ENCODE measurements at regions not wholly inside any gene's neighbourhood (a gene's known extent, or its start where the extent isn't known, plus 50 kb on each side); places are given as distances from the start of the nearest gene placed in this dataset.

DNA sequence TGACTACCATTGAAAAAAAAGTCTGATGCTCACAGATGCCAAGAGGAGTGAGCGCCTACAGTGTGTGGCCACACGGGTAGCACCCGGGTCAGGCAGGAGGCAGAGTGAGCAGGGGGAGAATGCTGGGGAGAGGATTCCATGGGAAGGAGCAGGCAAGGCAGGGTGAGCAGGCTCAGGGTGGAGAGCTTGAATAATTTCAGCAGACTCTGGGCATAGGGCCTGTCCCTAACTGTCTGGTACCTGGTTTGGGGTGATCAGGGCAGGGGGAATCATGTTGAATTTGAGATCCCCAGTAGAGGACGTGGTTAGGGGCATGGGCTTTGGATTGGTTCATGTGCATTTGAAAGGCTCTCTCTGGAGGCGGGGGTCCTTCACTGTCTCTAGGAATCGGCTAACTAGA is 51.2 kb upstream of the TLR3 start:
- TF ChIP-seq ZNF639 (tag by site-specific recombination; IDR thresholded peaks at IDR 0.05) = no peak
- no peak for TF ChIP-seq CTCF (tag by site-specific recombination; IDR thresholded peaks at IDR 0.05)
- no peak for TF ChIP-seq ZNF274 (IDR thresholded peaks at IDR 0.05; ENCODE audit: low read length)
- TF ChIP-seq ZNF274 (tag by site-specific recombination; IDR thresholded peaks at IDR 0.05; ENCODE audit: borderline replicate concordance) = no peak
- TF ChIP-seq, protein P1, sequence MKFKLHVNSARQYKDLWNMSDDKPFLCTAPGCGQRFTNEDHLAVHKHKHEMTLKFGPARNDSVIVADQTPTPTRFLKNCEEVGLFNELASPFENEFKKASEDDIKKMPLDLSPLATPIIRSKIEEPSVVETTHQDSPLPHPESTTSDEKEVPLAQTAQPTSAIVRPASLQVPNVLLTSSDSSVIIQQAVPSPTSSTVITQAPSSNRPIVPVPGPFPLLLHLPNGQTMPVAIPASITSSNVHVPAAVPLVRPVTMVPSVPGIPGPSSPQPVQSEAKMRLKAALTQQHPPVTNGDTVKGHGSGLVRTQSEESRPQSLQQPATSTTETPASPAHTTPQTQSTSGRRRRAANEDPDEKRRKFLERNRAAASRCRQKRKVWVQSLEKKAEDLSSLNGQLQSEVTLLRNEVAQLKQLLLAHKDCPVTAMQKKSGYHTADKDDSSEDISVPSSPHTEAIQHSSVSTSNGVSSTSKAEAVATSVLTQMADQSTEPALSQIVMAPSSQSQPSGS (tag by site-specific recombination; IDR thresholded peaks at IDR 0.05; ENCODE audit: low read depth) = no peak
- no peak for TF ChIP-seq ZNF510 (tag by site-specific recombination; IDR thresholded peaks at IDR 0.05; ENCODE audit: insufficient replicate concordance)
- TF ChIP-seq ZNF530 (tag by site-specific recombination; IDR thresholded peaks at IDR 0.05; ENCODE audit: low read depth) = no peak
- TF ChIP-seq YY1 (tag by site-specific recombination; IDR thresholded peaks at IDR 0.05) = no peak
- TF ChIP-seq, protein P2, sequence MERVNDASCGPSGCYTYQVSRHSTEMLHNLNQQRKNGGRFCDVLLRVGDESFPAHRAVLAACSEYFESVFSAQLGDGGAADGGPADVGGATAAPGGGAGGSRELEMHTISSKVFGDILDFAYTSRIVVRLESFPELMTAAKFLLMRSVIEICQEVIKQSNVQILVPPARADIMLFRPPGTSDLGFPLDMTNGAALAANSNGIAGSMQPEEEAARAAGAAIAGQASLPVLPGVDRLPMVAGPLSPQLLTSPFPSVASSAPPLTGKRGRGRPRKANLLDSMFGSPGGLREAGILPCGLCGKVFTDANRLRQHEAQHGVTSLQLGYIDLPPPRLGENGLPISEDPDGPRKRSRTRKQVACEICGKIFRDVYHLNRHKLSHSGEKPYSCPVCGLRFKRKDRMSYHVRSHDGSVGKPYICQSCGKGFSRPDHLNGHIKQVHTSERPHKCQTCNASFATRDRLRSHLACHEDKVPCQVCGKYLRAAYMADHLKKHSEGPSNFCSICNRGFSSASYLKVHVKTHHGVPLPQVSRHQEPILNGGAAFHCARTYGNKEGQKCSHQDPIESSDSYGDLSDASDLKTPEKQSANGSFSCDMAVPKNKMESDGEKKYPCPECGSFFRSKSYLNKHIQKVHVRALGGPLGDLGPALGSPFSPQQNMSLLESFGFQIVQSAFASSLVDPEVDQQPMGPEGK (tag by site-specific recombination; IDR thresholded peaks at IDR 0.05) = no peak
- no peak for TF ChIP-seq ZSCAN30 (tag by site-specific recombination; IDR thresholded peaks at IDR 0.05)
- no peak for TF ChIP-seq ZNF626 (tag by site-specific recombination; IDR thresholded peaks at IDR 0.05)
